Ishikawa (cell line): ENCODE measurements at regions not wholly inside any gene's neighbourhood (a gene's known extent, or its start where the extent isn't known, plus 50 kb on each side); places are given as distances from the start of the nearest gene placed in this dataset.

Experiments
- CEBPB ChIP-seq: IDR thresholded peaks from 2 replicates; pipeline ENCODE4 v1.6.1; 2012
- CREB1 ChIP-seq: IDR thresholded peaks from 2 replicates; pipeline ENCODE4 v1.6.1; 2012; ENCODE audit warnings: low read depth
- EGR1 ChIP-seq: IDR thresholded peaks from 2 replicates; pipeline ENCODE4 v1.6.1; 2012
- EP300 ChIP-seq: IDR thresholded peaks from 2 replicates; pipeline ENCODE4 v1.6.1; 2012; ENCODE audit warnings: borderline replicate concordance
- FOXM1 ChIP-seq: IDR thresholded peaks from 2 replicates; pipeline ENCODE4 v1.6.1; 2012; ENCODE audit warnings: low read depth, borderline replicate concordance
- MAX ChIP-seq: IDR thresholded peaks from 2 replicates; pipeline ENCODE4 v1.6.1; 2012
- NFIC ChIP-seq: IDR thresholded peaks from 2 replicates; pipeline ENCODE4 v1.6.1; 2012
- RAD21 ChIP-seq: IDR thresholded peaks from 2 replicates; pipeline ENCODE4 v1.6.1; 2012; ENCODE audit warnings: low read depth
- REST ChIP-seq: IDR thresholded peaks from 2 replicates; pipeline ENCODE4 v1.6.1; 2012; ENCODE audit warnings: low read depth, mild to moderate bottlenecking
- TAF1 ChIP-seq: IDR thresholded peaks from 2 replicates; pipeline ENCODE4 v1.6.1; 2012; ENCODE audit warnings: low read depth, mild to moderate bottlenecking
- TCF12 ChIP-seq: IDR thresholded peaks from 2 replicates; pipeline ENCODE4 v1.6.1; 2012; ENCODE audit warnings: low read depth
- TEAD4 ChIP-seq: IDR thresholded peaks from 2 replicates; pipeline ENCODE4 v1.6.1; 2012
- USF1 ChIP-seq: IDR thresholded peaks from 2 replicates; pipeline ENCODE4 v1.6.1; 2012
- YY1 ChIP-seq: IDR thresholded peaks from 2 replicates; pipeline ENCODE4 v1.6.1; 2012; ENCODE audit warnings: low read depth
- ZBTB7A ChIP-seq: IDR thresholded peaks from 2 replicates; pipeline ENCODE4 v1.6.1; 2012; ENCODE audit warnings: low read depth

- no peak for TF ChIP-seq CREB1
- no peak for TF ChIP-seq YY1
- TF ChIP-seq EP300: no peak
- no peak for TF ChIP-seq TCF12
- no peak for TF ChIP-seq TEAD4
- no peak for TF ChIP-seq EGR1
- no peak for TF ChIP-seq FOXM1
- TF ChIP-seq REST: no peak
- TF ChIP-seq TAF1: no peak
These were observed 195.5 kb downstream of the TTC32 start for GRCh38 chr2:19706332-19706731.

GRCh38 chr2:19702267-19702666 lies 199.5 kb downstream of the TTC32 start:
- TF ChIP-seq CEBPB (no peak), REST (no peak), USF1 (no peak), NFIC (no peak), EP300 (no peak), ZBTB7A (no peak), TAF1 (no peak), FOXM1 (no peak), YY1 (no peak), CREB1 (no peak), TCF12 (no peak), RAD21 (no peak), TEAD4 (no peak), EGR1 (no peak), MAX (no peak)

GRCh38 chr2:19700861-19701585 lies 200.8 kb downstream of the TTC32 start:
- TF ChIP-seq NFIC (no peak), CREB1 (no peak), REST (no peak), TAF1 (no peak), TEAD4 (no peak)

- TF ChIP-seq TCF12 (no peak), CREB1 (no peak), TAF1 (no peak), NFIC (no peak), ZBTB7A (no peak), FOXM1 (no peak), EGR1 (no peak), YY1 (no peak), MAX (no peak), REST (no peak), TEAD4 (no peak), RAD21 (no peak), USF1 (no peak), CEBPB (no peak), EP300 (no peak)
These were observed 204.7 kb downstream of the TTC32 start for GRCh38 chr2:19697131-19697530.
